UCSD-AML1 (cell line): ENCODE measurements at regions not wholly inside any gene's neighbourhood (a gene's known extent, or its start where the extent isn't known, plus 50 kb on each side); places are given as distances from the start of the nearest gene placed in this dataset.

Experiments used
- DNase-seq: peaks from one replicate; lab custom pipeline; 2025; ENCODE audit not compliant: unreplicated experiment; lab: John Stamatoyannopoulos, UW

DNA sequence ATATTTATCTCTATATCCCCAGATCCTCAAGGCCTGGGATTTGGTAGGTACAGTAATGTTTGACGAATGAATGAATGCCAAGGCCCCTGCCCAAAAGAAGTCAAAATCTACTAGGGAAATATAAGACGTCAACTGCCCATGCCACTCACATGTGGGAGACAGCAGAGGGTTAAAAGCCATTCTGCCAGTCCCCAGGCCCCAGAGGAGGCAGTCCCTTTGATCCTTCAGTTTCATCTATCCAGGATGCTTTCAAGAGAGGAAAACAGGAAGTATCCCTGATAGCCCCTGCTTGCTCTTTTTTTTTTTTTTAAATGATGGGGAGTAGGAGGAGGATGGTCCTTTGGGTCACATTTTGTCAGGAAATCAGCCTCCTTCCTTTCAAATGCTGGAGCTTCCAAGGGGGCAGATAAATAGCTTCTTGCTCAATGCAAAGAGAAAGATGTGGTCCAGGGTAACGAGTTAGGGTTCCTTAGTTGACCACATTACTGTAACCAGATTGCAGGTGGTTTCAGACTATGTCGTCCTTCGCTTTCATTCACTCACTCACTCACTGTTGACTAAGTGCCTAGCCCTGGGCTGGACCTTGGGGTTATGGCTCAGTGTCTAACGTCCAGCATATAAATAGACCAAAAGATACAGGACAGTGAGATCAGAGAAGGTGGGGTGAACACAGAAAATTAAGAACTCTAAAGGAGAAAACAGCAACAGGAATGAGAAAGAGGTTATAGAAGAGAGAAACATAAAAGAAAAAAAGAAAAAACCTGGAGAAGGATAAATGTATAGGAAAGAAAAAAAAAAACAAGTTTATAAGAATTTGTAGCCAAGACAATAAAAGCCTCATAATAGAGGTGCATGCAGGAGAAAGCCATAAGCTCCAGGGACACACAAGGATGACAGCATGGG, 64.6 kb upstream of the PIM1 start:
- no peak for DNase-seq

DNA sequence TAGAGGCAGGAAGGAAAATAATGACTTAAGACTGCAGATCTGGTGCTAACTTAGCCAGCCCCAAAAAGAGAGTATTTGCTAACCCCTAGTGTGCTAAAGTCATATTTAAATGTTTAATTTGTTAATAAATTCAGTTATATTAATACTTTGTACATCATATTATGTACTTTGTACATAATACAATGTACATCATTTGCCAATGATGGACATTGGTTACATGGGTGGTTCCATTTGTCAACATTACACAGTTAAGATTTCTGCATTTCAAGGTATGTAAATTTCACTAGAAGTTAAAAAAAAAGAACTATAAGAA, 63.9 kb upstream of the PIM1 start:
- DNase-seq: no peak

GRCh38 chr6:37106554-37106953, 63.4 kb upstream of the PIM1 start:
- DNase-seq: no peak

DNA sequence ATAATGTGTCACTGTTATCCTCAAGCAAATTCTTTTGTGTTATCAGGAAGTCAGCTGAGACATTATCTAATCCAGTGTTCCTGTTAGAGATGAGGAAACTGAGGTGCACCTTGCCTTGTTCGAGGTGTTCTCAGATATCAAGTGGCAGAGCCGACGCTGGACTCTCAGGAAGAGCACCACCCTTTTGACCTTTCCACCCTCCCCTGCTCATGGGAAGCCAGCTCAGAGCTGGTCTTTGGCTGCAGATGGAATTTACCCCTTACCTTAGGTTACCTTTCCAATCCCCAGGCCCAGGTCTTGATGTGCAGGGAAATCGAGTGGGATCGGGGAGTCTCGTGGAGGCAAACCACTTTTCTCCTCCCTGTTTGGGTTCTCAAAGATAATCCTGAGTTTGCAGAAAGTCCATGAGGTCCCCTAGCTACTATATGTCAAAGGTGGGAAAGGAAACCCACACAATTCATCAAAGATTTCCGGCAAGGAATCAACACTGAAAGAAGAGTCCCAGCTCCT, 62.9 kb upstream of the PIM1 start:
- no peak for DNase-seq

GRCh38 chr6:37109714-37110499, 60.0 kb upstream of the PIM1 start:
- DNase-seq: no peak

GRCh38 chr6:37110500-37111461, 59.2 kb upstream of the PIM1 start:
- no peak for DNase-seq

DNA sequence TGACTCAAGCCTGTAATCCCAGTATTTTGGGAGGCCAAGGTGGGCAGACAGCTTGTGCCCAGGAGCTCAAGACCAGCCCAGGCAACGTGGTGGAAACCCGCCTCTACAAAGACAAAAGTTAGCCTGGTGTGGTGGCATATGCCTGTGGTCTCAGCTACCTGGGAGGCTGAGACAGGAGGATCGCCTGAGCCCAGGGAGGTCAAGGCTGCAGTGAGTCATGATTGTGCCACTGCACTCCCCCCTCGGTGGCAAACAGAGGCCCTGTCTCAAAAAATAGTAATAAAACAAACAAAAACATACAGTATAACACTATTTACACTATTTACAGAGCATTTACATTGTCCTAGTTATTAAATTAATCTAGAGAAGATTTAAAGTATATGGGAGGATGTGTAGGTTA, 56.0 kb upstream of the PIM1 start:
- DNase-seq: no peak

- no peak for DNase-seq
Observed at GRCh38 chr6:37114612-37115011, 55.3 kb upstream of the PIM1 start.

DNA sequence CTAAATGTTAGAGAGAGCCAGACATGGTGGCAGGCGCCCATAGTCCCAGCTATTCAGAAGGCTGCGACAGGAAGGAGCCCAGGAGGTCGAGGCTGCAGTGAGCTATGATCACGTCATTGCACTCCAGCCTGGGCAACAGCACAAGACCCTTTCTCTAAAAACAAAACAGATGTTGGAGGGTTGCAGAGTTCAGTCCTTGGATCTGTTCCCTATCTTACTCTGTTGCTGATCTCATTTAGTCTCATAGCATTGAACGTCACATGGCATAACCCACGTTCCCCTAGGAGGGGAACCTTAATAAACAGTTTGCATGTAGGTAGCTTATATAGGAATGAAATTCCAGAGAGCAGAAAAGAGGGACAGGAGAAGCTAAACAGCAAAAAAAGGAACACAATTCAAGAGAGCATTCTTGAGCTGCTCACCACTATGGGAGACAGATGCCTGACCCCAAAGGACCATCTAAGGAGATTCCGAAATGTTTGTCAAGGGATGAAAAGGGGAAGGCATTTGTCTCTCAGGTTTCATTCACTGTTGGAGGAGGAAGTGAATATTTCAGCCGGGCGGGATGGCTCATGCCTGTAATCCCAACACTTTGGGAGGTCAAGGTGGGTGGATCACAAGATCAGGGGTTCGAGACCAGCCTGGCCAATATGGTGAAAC, 54.6 kb upstream of the PIM1 start:
- DNase-seq: no peak

DNA sequence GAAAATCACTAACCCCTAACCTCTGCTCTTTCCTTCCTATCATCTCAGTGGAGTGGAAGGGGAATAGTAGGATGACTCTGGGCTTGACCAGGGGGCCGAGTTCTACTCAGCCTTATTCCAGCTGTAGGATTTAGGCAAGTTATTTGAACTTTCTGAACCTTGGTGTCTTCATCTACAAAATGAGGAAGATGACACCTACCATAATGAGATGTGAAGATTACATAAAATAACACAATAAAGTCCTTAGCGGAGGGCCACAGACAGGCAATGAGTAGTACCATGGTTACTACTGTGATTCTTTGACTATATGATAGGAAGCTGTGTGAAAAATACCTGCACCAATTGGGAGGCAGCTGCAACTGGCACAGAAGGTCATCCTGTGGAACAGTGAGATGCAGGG, 53.6 kb upstream of the PIM1 start:
- DNase-seq: no peak

GRCh38 chr6:37119387-37119886, 50.5 kb upstream of the PIM1 start:
- DNase-seq: no peak
